Anterior cingulate cortex (tissue), 58 donors: ENCODE measurements at regions not wholly inside any gene's neighbourhood (a gene's known extent, or its start where the extent isn't known, plus 50 kb on each side); places are given as distances from the start of the nearest gene placed in this dataset.
"Not testable (repeated sequence)": the region's sequence is repeated elsewhere in the genome, so short reads cannot be mapped to it uniquely, and the experiment has no call there.

Experiments
- DNase-seq, 58 donors: peaks; one replicate each; lab custom pipeline; 2025; lab: John Stamatoyannopoulos, UW

- DNase-seq: peak in 4 of 58 donors; percentile 1 to 24 (median 2)
Measured at GRCh38 chr6:94953867-94954631, 623.3 kb upstream of the MANEA start.

- DNase-seq: no peak
Measured at GRCh38 chr6:94955156-94955555, 622.2 kb upstream of the MANEA start.

- DNase-seq: no peak
Measured at GRCh38 chr6:94956910-94957309, 620.4 kb upstream of the MANEA start.

- not testable (repeated sequence) for DNase-seq
Measured at GRCh38 chr6:94964703-94965102, 612.6 kb upstream of the MANEA start.

GRCh38 chr6:94988701-94989100, 588.6 kb upstream of the MANEA start:
- DNase-seq: no peak

- no peak for DNase-seq
Measured at GRCh38 chr6:95017922-95018321, 559.4 kb upstream of the MANEA start.
